GM21576 (cell line): ENCODE measurements at regions not wholly inside any gene's neighbourhood (a gene's known extent, or its start where the extent isn't known, plus 50 kb on each side); places are given as distances from the start of the nearest gene placed in this dataset.

Experiments
- ATAC-seq: cut with Tn5 transposase; IDR thresholded peaks from one replicate; pipeline ENCODE4 v1.9.1; 2021; ENCODE audit warnings: mild to moderate bottlenecking, moderate library complexity; ENCODE audit not compliant: unreplicated experiment

DNA sequence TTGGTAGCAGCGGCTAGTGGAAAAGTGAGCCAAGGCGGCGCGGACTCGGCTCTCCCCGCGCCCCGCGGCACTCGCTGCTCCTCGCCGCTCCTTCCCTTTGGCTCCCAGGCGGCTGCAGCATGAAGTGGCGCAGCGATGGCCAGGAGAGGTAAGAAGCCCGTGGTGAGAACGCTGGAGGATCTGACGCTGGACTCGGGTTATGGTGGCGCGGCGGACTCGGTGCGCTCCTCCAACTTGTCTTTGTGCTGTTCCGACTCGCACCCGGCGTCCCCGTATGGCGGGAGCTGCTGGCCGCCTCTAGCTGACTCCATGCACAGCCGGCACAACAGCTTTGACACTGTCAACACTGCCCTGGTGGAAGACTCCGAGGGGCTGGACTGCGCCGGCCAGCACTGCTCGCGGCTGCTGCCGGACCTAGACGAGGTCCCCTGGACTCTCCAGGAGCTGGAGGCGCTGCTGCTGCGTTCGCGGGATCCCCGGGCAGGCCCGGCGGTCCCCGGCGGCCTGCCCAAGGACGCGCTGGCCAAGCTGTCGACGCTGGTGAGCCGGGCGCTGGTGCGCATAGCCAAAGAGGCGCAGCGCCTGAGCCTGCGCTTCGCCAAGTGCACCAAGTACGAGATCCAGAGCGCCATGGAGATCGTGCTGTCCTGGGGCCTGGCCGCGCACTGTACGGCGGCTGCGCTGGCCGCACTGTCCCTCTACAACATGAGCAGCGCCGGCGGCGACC is 225.6 kb upstream of the CRY1 start:
- no peak for ATAC-seq

DNA sequence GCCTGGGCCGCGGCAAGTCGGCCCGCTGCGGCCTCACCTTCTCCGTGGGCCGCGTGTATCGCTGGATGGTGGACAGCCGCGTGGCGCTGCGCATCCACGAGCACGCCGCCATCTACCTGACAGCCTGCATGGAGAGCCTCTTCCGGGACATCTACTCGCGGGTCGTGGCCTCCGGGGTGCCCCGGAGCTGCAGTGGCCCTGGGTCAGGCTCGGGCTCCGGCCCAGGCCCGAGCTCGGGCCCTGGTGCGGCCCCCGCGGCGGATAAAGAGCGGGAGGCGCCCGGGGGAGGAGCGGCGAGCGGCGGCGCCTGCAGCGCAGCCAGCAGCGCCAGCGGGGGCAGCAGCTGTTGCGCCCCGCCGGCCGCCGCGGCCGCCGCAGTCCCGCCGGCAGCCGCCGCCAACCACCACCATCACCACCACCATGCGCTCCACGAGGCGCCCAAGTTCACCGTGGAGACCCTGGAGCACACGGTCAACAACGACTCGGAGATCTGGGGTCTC is 226.2 kb upstream of the CRY1 start:
- ATAC-seq, result no peak

DNA sequence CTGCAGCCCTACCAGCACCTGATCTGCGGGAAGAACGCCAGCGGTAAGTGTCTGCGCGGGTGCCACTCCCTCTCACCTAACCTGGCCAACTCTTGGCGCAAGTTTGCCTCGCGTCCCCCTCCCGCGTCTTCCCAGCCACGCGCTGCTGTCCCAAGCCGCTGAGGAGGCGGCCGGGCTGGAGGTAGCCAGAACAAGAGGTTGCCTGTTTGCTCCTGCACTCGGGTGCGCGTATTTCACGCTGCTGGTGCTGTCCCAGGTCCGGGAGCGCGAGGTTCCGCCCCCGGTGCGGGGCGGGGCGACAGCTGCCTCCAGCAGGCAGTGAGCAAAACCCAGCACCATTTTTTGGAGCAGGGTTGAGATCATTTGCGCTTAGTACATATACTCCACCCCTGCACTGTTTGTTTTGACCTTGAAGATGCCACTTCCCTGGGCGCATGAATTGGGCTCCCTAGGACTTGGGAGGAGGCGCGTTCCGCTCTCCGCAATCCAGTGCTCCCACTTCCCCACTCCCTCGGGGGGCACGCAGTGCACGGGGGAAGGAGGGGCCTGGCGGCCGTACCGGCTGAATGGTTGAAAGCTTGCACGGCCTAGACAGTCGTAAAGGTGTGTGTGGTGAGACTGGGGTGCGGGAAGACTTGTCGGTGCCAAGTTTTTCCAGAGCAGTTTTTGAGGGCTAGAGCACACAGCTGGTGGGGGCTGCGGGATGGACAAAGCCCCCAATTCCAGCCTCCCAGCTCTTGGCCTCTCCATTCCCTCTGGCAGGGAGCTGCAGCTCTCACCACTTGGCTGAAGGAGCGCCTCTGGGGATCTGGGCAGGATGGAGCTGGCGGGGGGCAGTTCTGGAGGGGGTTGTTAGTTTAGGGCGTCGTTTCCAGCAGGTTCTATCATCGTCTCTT is 226.9 kb upstream of the CRY1 start:
- no peak for ATAC-seq

DNA sequence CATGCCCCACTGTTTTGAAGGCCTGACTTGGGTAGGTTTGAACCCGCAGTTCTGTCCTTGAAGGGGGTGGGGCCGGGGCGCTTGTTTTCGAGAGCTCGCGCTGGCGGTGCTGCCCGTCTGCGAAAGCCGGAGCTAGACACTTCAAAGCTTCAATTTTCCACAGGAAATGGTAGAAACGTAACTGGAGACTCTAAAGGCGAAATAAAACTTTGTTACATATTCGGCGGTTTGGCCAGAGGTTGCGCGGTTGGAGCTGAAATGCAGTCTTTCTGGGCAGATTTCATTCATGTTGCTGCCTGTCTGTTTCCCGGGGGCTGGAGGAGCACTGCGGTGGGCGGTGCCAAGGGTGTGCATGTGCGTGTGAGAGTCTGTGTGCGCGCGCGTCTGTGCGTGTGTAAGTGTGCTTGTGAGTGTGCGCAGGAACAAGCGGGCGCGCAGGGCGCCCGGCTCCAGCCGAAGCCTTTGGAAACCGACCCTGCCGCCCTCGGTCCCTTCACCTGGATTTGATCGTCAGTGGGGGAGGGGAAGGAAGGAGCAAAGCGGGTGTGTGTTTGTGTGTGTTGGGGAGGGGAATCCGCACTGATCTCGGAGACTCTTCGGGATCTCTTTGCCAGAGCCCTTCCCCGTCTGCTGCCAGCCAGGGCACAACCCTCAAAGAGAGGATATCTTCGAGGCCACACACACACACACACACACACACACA is 227.7 kb upstream of the CRY1 start:
- ATAC-seq, result no peak

DNA sequence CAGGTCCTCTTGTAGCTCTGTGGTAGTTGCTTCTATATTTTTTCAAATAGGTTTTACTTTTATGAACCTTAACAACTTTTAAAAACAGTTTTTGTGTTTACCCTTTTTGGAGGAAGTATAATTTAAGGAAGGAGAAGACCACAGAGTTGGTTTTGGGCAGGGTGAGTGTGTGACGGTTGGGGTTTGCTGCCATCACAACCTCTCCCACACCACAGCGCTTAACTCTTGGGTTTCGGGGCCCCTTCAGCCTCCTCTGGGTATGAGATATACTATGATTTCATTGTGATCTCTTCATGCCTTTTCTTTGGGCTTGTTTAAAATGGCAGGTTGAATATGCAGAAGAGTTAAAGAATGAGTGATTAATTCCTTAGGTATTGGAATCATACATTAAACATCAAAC is 228.7 kb upstream of the CRY1 start:
- no peak for ATAC-seq

DNA sequence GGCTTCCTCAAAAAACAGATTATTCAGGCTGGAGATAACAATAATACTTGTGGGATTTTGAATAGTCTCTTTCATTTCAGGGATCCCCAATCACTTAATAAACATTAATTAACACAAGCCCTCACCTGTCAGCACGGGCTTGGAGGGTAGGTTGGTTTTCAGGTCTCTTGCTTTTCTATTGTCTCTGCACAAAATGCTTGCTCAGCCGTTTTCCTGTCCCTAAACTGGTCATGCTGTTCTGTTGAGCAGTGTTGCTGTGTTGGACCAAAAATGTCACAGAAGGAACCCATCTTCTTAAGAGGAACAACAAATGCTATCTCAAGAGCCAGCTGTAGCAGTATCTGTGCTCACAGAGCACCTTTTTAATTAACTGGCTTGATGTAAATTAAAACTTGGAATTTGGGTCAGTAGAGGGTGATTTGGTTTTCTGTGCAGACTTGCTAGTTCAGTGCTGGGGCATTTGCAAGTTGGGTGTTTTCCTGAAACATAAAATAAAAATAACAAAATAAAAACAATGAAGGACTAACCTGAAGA is 231.8 kb upstream of the CRY1 start:
- no peak for ATAC-seq

DNA sequence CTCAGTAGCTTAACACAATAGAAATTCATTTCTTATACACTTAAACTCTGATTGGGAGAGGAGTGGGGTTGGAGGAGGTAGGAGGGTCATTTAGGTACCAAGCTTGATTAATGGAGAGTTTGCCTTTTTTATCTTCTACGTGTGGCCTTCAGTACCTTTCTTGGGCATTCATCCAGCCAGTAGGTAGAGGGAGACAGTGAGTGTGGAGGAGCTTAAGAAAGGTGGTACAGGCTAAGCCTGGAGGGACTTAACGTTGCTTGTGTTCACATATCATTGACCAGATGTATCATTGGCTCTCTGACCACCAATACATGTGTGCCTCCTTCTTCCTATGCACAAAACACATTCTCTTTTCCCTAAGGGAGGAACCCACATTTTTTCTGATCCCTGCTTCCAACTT is 232.9 kb upstream of the CRY1 start:
- ATAC-seq, result no peak

DNA sequence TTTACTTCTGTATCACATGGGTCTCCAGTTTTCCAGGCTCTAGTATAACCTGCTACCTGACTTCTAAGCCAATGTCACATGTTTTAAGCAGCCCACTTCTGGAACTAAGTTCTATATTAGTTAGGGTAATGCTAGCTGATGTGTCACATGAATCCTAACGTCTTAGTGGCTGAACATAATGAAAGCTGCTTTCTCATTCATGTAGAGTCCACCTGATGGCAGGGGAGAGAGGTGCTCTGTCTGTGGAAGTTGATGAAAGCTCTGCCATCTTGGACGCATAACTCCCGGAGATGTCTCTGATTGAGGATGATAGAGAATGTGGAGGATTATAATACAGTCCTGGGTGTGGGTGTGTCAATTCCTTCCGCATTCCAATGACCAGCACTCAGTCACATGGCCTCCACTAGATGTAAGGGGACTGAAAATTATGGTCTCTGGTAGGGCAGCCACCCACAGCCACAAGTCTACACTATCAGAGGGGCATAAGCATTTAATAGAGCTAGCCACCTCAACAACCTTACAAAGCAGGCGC is 234.4 kb upstream of the CRY1 start:
- ATAC-seq, result no peak

DNA sequence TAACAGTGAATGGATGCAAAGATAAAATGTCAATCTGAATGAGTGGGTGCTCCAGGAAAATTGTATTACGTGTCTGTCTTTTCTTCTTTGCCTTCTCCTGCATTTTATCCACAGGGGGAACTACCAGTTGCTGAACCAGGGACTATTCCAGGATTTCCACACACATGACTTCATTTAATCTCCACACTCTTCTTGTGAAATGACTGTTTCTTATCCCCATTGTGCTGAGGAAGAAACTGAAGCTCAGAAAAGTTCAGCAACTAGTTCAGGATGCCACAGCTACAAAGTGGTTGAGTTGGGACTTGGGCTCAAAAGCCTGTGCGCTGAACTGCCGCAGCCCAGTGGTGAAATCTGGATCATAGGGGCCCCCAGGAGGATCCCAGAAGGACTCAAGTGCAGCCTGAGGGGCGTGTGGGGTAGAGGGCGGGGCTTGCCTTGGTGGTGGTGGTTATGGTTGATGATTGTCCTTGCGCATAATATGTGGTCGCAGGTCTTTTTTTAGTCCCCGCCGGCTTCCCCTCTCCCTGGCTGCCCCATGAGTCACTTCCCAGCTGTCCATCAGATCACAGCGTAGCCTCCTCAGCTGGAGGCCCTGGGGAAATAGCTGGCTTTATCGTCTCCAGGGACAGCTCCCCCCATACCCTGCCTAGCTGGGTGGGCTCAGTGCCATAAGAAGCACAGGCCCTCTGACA is 235.2 kb upstream of the CRY1 start:
- no peak for ATAC-seq

DNA sequence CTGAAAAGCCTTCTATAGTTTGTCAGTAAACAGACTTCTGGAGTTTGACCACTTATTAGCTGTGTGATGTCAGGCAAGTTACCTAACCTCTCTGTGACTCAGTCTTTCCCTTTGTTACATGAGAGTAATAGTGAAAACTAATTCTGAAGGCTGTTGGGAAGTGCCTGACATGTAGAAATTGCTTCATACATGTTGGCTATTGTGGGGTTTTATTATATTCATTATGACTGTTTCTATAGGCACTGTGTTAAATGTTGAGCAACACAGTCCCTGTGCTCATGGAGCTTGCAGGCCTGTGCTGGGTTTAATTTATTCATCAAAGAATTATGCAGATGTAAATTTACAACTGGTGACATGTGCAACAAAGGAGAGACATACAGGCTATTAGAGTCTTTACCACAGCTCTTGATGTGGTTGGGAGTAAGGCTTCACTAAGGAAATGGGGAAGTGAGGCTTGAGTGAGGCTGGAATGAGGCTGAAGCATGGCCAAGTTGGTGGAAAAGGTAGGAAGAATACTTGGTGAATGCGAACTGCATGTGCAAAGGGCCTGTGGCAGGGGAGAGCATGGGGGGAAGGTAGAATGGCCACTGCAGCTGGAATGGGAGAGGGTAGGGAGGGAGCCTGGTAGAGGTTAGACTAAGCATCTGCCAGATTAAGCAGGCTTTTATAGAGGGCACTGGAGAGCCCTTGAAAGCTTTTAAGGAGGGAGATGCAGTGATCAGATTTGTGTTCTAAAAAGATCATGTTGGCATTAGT is 236.4 kb upstream of the CRY1 start:
- no peak for ATAC-seq

DNA sequence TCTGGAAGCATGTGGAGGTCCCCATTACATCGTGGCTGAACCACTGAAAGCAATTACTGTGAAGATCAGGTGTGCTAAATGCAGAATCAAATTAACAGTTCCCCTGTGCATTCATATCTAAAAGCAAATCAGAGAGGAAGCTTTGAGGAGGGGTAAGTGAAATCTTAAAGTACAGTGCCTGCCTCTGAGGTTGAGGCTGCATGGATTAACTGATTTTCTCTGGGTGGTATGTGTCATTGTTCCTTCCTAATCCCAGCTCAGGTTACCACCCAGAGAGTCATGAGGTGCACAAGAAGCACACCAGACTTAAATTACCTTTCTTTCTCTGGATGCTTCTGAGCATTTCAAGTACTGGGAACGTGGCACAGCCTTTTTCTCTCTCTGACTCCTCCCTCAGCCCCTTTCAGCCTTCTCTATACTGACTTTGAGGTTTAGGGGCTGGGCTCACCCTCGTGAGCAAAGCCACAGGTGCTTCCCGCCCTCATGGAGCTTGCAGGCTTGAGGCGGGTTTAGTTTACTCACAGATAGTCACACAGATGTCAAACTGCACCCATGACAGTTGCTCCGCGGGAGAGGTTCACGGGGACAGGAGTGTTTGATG is 237.6 kb upstream of the CRY1 start:
- ATAC-seq, result no peak

DNA sequence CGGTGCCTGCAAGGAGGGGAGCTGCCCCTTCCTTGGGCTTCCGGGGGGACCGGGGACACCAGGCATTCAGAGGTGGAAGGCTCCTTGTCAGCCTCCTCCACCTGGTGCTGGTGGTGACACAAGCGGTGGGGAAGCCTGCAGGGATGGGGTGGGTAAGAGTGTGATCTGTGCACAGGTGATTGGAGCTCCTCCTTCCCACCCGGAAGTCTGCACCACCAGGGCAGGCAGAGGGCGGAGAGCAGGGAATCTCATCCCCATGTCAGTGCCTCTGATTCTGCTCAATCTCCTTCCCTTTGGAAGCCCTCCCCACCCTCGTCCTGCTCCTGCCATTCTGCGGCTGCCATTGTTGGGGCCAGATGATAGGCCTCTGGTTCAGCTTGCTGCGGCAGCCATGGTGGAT is 238.1 kb upstream of the CRY1 start:
- ATAC-seq, result no peak

DNA sequence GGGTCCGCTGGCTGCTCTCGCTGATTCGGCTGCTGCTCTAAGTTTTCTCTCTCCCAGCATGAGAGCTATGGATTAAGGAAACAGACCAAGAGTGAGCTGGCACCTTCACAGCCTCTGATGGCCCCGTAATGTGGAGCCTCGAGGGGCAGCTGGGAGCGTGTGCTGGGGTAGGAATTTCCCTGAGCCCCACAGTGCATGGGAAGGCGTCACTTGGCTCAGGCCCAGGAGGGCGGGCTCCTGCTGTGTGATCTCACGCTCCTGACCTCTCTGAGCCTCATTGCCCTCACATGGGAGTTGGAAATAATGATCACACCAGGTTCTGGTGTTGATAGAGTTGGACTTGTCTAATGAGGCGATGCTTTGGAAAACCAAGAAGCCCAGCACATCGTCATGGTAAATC is 238.6 kb upstream of the CRY1 start:
- ATAC-seq, result no peak

DNA sequence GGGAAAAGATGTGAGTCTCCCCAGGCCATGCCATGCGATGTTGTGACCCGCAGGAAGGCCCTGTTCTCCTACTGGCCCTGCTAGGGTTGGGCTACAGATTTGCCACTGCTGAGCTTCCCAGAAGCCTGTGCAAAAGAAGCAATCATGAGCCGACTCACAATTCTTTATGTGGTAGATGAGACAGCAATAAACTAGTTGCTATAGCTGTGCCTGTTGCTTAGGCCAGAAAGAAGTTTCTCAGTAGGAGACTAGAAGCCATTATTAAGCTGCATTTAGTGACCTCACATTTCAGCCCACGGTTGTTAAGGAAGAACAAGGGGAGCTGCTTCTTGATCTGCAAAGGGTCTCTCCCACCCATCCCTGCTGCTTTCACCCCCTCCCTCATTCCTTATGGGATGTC is 239.4 kb upstream of the CRY1 start:
- no peak for ATAC-seq

DNA sequence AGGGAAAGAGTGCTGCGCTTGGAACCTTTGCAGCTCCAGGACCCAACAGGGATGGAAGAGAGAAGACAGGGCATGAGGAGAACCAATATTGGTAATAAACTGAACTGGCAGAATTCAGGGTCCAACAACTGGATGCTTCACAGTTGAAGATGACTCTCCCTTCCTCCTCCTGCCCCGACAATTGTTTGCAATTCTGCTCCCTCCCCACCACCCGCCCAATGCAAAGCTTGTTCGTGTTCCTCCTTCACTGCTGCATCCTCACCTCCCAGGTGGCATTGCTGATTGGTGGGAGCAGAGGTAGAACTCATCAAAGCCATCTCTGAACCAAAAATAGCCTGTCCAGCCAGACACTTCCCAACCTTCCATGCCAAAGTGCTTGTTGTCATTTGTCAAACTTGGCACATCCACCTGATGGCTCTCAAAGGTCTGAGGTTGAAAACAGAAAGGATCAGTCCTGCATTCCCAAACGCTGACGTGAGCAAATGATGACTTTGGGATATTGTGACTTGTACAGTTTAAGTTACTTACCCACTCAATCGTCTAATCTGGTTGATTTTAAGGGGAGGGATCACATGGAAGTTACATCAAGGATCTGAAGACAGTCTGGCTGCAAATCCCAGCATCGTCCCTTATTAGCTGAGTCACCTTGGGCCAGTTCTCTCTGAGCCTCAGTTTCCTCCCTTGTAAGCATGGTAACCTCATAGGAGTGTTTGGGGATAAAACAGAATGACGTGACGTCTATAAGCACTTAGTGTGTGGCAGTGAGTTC is 242.6 kb upstream of the CRY1 start:
- no peak for ATAC-seq

DNA sequence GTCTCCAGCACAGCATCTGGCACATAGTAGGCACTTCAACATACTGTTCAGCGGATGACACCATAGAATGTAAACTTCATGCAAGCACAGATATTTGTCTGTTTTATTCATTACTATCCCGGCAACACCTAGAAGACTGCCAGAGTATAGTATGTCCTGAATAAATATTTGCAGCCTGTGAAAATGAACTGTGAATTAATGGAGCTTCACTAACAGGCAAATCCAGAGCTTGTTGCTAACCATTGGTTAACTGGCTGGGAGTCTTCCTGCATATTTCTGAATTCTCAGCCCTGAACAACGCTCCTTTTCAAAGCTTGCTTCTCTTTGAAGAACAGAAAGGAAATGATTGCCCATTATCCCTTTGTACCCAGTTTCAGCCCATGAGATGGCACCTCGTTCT is 243.3 kb upstream of the CRY1 start:
- ATAC-seq, result no peak

DNA sequence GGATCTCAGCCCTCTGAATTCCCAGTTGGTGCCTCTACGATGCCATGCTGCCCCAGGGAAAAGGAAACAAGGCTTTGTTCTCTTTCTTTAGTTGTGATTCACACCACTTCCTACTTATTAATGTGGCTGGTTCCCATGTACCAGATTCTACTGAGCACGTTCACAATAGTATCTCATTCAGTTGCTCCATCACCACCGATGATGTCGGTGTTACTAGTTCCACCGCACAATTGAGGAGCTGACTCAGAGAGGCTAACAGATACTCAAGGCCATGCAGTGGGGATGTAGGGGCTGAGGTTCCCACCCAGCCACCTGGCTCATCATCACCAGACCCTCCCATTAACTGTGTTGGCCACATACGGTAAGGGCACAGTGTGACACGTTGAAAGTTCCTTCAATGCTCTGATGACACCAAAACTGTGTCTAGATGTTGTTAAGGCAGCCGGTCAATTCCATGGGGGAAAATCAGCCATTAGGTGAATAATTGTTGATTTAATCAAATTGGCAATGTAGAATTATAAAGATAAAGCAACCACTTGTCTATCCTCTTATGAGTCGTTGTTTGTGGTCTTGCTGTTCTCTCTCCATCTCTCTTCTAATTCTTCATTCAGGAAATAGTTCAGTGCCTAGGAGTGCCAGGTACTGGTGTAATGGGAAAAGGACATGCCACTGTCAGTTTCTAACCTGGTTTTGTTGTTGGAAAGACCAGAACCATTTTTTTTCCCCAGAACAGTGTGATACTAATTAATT is 244.2 kb upstream of the CRY1 start:
- no peak for ATAC-seq

DNA sequence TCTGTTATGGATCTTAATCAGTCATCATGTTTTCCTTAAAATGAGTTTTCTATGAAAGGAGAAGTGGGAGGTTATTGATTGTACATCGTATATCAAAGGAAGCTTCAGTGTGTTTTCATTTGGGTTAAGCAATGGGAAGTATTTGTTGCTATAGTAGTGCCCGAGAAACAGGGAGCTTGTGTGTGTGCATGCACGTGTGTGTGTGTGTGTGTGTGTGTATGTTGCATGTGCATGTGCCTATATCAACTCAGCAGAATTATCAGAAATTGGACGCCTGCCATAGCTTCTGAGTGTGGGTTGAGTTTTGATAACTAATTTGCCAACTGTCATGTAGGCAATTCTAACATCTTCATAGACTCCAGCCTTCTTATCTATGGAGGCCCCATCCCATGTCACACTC is 246.1 kb upstream of the CRY1 start:
- no peak for ATAC-seq
